KBM-7 (cell line): ENCODE measurements at regions not wholly inside any gene's neighbourhood (a gene's known extent, or its start where the extent isn't known, plus 50 kb on each side); places are given as distances from the start of the nearest gene placed in this dataset.

Experiments used
- DNase-seq: peaks from one replicate; pipeline ENCODE4 v3.0.0-alpha.2; 2015
- in situ Hi-C: fragments of 300-500 bp; cut with MboI; formaldehyde crosslinking; loops from 2 replicates; pipeline ENCODE4 v1.14.3; 2020; ENCODE audit warnings: low sequenced_read_pairs, low pct_unique_long_range_greater_than_20kb, mixed read lengths

- DNase-seq: no peak
- in situ Hi-C loops: no loop called here
These were observed 125.3 kb downstream of the TSHZ3 start for GRCh38 chr19:31223740-31224534.

GRCh38 chr19:31220540-31220939 lies 128.7 kb downstream of the TSHZ3 start:
- in situ Hi-C loops: no loop called here
- DNase-seq: peak; percentile 46

- in situ Hi-C loops: no loop called here
These were observed 134.2 kb downstream of the TSHZ3 start for GRCh38 chr19:31214997-31215396.

DNA sequence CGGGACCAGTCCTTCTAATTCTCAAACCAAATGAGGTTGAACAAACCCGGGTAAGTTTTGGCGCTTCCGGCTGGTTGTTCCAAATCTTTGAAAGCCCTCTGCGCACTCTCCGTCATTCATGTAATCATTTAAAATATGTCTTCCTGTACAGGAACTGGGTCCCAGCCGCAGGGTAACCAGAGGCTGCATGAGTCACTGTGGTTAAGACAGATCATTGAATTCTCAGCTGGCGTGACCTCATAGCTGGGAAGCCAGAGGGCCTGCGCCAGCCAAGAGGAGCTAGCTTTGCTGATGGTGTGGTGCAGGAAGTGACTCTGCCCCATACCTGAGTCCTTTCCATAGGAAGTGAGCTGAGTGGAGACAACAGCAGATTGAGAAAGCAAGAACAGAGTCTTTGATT lies 135.2 kb downstream of the TSHZ3 start:
- peak; percentile 88 for DNase-seq
- in situ Hi-C loops: no loop called here

More at GRCh38 chr19:31214997-31215396, 134.2 kb downstream of the TSHZ3 start:
- DNase-seq: no peak

DNA sequence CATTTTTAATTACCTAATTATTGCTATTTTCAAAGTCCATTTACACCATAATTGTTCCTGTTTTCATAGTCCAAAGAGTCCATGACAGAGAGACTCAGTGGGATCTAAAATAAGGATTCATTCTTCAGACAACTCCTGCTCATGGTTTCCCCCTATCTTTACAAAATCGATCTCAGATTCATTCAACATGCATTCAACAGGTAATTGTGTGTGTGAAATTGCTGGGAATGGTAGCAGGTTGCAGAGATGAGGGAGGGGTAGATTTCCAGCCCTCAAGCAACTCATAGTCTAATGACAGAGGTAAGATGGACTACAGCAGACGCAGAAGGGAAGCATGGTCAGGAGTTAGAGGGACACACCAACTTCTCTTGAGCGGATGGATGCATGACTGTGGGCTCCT lies 138.1 kb downstream of the TSHZ3 start:
- no peak for DNase-seq
- in situ Hi-C loops: no loop called here

DNA sequence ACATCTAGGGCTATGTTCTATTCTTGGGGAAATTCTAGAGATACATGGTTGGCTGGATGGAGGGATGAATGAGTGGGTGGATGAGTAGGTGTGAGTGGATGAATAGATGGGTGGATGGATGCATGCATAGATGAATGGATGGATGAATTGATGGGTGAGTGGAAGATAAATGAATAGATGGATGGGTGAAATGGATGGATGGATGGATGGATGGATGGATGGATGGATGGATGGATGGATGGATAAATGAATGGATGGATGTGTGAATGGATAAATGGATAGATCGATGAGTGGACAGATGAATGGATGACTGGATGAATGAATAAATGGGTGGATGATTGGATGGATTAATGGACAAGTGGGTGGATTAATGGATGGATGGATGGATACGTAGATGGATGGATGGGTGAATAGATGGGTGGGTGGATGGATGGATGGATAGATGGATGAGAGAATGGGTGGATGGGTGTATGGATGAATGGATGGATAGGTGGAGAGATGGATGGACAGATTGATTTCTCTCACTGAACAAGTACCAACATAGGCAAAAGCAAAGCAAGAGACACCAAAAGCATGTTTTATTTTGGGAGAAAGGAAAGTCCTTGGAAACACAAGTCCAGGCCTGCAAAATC lies 143.2 kb downstream of the TSHZ3 start:
- in situ Hi-C loops: no loop called here
- no peak for DNase-seq

GRCh38 chr19:31204115-31204514 lies 145.1 kb downstream of the TSHZ3 start:
- in situ Hi-C loops: no loop called here
- no peak for DNase-seq

- in situ Hi-C loops: no loop called here
- no peak for DNase-seq
These were observed 164.0 kb downstream of the TSHZ3 start for GRCh38 chr19:31185261-31185660.

GRCh38 chr19:31181535-31181934 lies 167.7 kb downstream of the TSHZ3 start:
- no peak for DNase-seq
- in situ Hi-C loops: no loop called here

- in situ Hi-C loops: no loop called here
- DNase-seq: no peak
These were observed 168.3 kb downstream of the TSHZ3 start for GRCh38 chr19:31180907-31181306.

DNA sequence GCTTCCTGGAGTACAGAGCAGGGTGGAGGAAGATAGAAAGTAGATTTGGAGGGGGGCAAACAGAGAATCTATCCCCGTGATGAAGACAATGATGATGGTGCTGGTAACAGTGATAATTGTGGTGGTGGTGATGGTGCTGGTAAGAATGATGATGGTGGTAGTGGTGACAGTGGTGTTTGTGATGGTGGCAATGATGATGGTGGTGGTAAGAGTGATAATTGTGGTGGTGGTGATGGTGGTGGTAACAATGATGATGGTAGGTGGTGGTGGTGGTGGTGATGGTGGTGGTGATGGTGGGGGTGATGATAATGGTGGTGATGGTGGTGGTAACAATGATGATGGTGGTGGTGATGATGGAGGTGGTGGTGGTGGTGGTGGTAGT lies 169.8 kb downstream of the TSHZ3 start:
- DNase-seq: no peak
- in situ Hi-C loops: no loop called here

GRCh38 chr19:31178833-31179470 lies 170.3 kb downstream of the TSHZ3 start:
- DNase-seq: no peak
- in situ Hi-C loops: no loop called here

- in situ Hi-C loops: no loop called here
- no peak for DNase-seq
These were observed 172.0 kb downstream of the TSHZ3 start for GRCh38 chr19:31177246-31177645.

GRCh38 chr19:31175564-31176348 lies 173.5 kb downstream of the TSHZ3 start:
- in situ Hi-C loops: no loop called here

DNA sequence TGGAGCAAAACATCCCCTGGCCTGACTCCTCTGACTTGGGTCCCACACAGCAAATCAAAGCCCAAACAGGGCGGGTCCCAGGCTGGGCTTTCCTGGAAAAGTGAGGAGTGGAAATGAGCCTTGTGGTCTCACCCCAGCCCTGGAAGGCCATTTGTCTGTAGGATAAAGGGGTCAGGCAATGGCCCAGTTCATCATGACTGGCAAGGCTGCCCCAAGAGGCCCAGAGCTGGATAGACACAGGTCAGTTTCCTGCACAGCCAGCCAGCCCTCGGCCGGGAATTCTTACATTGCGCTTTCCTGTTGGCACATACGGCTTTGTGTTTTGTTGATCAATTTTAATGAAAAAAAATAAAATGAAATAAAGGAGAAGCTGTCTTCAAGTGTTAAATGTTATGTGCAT lies 174.3 kb downstream of the TSHZ3 start:
- in situ Hi-C loops: no loop called here
- no peak for DNase-seq

More at GRCh38 chr19:31175564-31176348, 173.5 kb downstream of the TSHZ3 start:
- DNase-seq: no peak

GRCh38 chr19:31173991-31174390 lies 175.2 kb downstream of the TSHZ3 start:
- in situ Hi-C loops: no loop called here
- DNase-seq: no peak

DNA sequence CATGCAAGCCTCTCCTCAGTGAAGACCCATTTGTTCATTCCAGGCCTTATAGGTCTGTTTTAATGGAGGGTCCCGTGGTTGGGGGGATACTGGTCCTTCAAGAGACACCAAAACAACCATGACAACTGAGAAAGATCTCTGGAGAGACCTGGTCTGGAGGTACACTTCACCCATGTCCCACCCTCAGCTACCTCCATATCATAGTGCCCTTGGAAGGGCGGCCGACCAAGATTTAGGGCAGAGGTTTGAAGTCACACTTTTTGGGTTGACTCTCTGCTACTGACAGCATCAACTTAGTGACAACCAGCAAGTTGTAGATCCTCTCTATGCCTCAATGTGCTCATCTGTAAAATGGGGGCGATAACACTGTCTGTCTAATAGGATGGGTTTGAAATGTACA lies 177.3 kb downstream of the TSHZ3 start:
- in situ Hi-C loops: no loop called here
- no peak for DNase-seq

DNA sequence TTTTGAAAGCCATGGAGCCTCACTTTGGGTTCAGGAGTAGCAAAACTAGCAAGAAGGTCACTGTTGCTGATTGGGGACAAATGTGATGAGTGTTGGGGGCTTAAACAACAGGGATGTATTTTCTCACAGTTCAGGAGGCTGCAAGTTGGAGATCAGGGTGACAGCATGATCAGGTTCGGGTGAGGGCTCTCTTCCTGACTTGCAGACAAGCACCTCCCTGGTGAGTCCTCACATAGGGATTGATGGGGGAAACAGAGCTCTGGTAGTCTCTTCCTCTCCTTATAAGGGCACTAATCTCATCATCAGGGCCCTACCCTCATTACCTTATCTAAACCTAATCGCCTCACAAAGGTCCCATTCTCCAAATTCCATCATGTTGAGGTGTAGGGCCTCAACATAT lies 179.2 kb downstream of the TSHZ3 start:
- in situ Hi-C loops: no loop called here
- DNase-seq: no peak

GRCh38 chr19:31168106-31168625 lies 181.1 kb downstream of the TSHZ3 start:
- DNase-seq: no peak
- in situ Hi-C loops: no loop called here
